D721Med (cell line): ENCODE measurements at regions not wholly inside any gene's neighbourhood (a gene's known extent, or its start where the extent isn't known, plus 50 kb on each side); places are given as distances from the start of the nearest gene placed in this dataset.

Source experiments
- DNase-seq: peaks from one replicate; pipeline ENCODE4 v3.0.0; 2011; ENCODE audit warnings: low spot score; ENCODE audit not compliant: insufficient read length
- FAIRE-seq: peaks from 2 replicates; lab custom pipeline; 2011; peaks lifted over from hg19 to GRCh38; lab: Jason Lieb, UNC
- CTCF ChIP-seq: IDR thresholded peaks from 2 replicates; pipeline ENCODE4 v1.5.1; 2012; ENCODE audit warnings: mild to moderate bottlenecking, control low read depth; ENCODE audit not compliant: insufficient read depth; ENCODE audit errors: missing control alignments

- no peak for TF ChIP-seq CTCF
- no peak for FAIRE-seq
- DNase-seq: no peak
These were observed 81.8 kb downstream of the TRIML1 start for GRCh38 chr4:188221090-188221489.

DNA sequence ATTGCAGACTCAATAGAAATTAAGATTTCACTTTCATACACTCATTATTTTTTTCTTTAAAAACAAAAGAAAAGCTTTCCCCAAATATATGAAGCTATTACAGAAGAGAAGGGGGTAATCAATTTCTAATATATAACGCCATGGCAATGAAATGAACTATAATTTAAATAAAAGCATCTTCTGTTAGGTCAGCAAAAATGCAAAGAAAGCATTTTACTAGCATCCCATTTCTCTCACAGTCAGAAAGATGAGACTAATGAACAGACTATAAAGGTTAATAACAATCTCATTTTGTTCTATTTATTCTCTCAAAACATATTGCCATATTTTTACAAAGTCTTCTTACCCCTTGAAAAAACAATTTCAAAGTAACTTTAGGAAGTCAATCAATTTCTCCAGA lies 89.0 kb downstream of the TRIML1 start:
- FAIRE-seq (no peak), DNase-seq (no peak)
- TF ChIP-seq CTCF: no peak

GRCh38 chr4:188232428-188232827 lies 93.2 kb downstream of the TRIML1 start:
- no peak for TF ChIP-seq CTCF
- DNase-seq (no peak), FAIRE-seq (no peak)

DNA sequence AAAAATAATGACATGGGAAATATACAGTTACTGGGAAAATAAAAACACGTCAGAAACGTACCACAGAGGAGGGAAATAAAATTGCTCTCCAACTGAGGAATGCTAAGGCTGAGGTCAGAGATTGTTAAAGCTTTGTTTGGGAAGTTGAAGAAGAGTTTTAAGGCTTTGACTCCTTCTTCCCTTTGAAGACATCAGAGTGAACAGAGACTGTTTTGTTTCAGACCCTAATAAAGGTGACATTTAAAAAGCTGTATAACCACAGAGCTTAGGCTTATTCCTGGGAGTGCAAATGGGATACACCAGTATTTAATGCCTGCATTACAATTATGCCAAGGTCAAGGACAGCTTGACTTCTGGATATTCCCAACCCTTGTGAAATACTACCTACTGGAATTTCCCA lies 102.8 kb downstream of the TRIML1 start:
- no peak for TF ChIP-seq CTCF
- FAIRE-seq: no peak

DNA sequence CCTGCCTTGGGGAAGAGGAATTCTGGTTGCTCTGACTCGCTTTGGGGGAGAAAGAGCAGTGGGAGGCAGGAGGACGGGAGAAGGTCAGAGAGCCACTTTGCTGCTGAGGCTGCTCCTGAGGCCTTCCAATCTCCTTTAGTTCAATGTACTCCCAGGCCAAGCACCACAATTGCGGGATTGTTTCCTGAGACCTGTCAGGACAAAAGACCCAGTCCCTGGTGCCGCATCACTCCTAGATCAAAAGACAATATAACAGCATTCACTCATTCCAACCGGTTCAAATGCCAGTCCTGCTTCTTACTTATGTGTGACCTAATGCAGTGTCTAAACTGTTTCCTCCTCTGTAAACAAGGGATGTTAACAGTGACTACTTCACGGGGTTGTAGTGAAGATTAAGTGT lies 106.4 kb downstream of the TRIML1 start:
- no peak for DNase-seq
- no peak for FAIRE-seq
- TF ChIP-seq CTCF: no peak

More for the DNA sequence above, 102.8 kb downstream of the TRIML1 start:
- DNase-seq: no peak

DNA sequence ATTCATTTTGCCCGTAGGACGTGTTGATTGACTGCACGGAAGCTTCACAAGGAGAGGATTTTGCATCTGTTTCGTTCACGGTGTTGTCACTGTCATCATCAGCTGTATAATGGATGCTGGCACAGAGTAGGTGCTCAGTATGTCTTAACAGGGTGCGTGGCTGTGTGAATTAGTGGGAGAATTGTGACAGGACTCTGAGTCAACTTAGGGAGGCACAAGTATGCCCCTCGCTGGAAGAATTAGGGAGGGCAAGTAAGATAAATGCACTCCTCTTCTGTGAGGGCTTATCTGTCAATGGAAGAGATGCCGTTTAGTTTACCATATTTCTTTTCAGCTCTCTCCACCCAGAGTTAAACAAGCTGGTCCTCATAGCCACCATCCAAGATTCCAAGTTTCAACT lies 107.2 kb downstream of the TRIML1 start:
- no peak for FAIRE-seq
- DNase-seq: no peak
- no peak for TF ChIP-seq CTCF

DNA sequence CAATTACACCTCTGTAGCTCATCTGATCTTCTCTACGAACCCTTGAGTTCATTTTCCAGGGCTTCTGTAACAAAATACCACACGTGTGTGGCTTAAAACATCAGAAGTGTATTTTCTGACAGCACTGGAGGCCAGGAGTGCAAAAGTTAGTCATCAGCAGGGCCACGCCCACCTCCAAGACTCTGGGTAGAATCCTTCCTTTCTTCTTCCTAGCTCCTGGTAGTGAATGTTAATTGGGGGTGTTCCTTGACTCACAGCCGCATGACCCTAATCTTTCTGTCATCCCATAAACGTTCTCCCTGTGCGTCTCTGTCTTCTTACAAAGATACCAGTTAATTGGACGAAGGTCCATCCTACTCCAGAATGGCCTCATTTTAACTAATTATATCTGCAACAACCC lies 115.0 kb downstream of the TRIML1 start:
- no peak for TF ChIP-seq CTCF
- DNase-seq (no peak), FAIRE-seq (no peak)
